GM12878 (cell line): ENCODE measurements at regions not wholly inside any gene's neighbourhood (a gene's known extent, or its start where the extent isn't known, plus 50 kb on each side); places are given as distances from the start of the nearest gene placed in this dataset.

Experiments
- ATAC-seq: fragments of 200-7000 bp; cut with Tn5 transposase; 3 replicates; pipeline ENCODE4 v1.9.1; 2020; ENCODE audit warnings: mild to moderate bottlenecking, moderate library complexity
- BruUV-seq: library from RNA; stranded (reverse); fragments of 400-500 nt; replicated peaks from 2 replicates; lab custom pipeline; 2021; lab: Mats Ljungman, UMichigan
- CTCF ChIA-PET: fragments of 300-600 bp; sonication (Branson Sonifier 250); formaldehyde crosslinking; extraction: SDS; loops from one replicate; lab custom pipeline; 2021; ENCODE audit warnings: inconsistent platforms; lab: Yijun Ruan, JAX
- POLR2A ChIA-PET: fragments of 350-600 bp; formaldehyde crosslinking; extraction: SDS; loops from one replicate; lab custom pipeline; 2021; ENCODE audit warnings: inconsistent platforms; lab: Charles Lee
- RAD21 ChIA-PET: fragments of 300-600 bp; sonication (Branson Sonifier 250); formaldehyde crosslinking; loops from one replicate; lab custom pipeline; 2023; ENCODE audit warnings: antibody characterized with exemption; ENCODE audit not compliant: unreplicated experiment; lab: Charles Lee
- SMC1A ChIA-PET: fragments of 300-600 bp; sonication (Branson Sonifier 250); formaldehyde crosslinking; loops from one replicate; lab custom pipeline; 2023; ENCODE audit not compliant: unreplicated experiment, uncharacterized antibody; lab: Charles Lee
- DNase-seq: peaks from one replicate; pipeline ENCODE4 v3.0.0-alpha.2; 2011; ENCODE audit warnings: low read depth, low spot score
- FAIRE-seq: peaks from 3 replicates; lab custom pipeline; 2011; peaks lifted over from hg19 to GRCh38; lab: Jason Lieb, UNC
- H2AFZ ChIP-seq: 2 replicates; pipeline ENCODE4 v1.6.0; 2011; ENCODE audit warnings: low read depth, low read length, control low read depth; ENCODE audit not compliant: control insufficient read depth
- H3K27ac ChIP-seq: 2 replicates; pipeline ENCODE4 v1.5.1; 2011; ENCODE audit warnings: control low read depth; ENCODE audit not compliant: control insufficient read depth, insufficient read depth
- H3K27me3 ChIP-seq, 2 experiments: replicated peaks in 1 of 2; 2 replicates each; pipeline versions ENCODE4 v1.6.0 to v1.6.1; 2011; ENCODE audit warnings: low read length in 1 of 2; ENCODE audit not compliant: control insufficient read depth in 2 of 2, insufficient read depth in 2 of 2
- H3K36me3 ChIP-seq, 2 experiments: 2 replicates each; pipeline ENCODE4 v1.5.1; 2011; ENCODE audit warnings: low read length in 1 of 2; ENCODE audit not compliant: control insufficient read depth in 2 of 2, insufficient read depth in 2 of 2
- H3K4me1 ChIP-seq: 2 replicates; pipeline ENCODE4 v1.6.1; 2011; ENCODE audit warnings: mild to moderate bottlenecking, low read length, moderate library complexity, mixed read lengths; ENCODE audit not compliant: control insufficient read depth, insufficient read depth
- H3K4me2 ChIP-seq: 2 replicates; pipeline ENCODE4 v1.6.0; 2011; ENCODE audit warnings: control low read depth; ENCODE audit not compliant: control insufficient read depth, insufficient read depth
- H3K4me3 ChIP-seq: fragments of 200-600 bp; sonication (generic); 2 replicates; pipeline ENCODE4 v1.5.1; 2016
- H3K79me2 ChIP-seq: 2 replicates; pipeline ENCODE4 v1.6.0; 2011; ENCODE audit warnings: low read length; ENCODE audit not compliant: control insufficient read depth, insufficient read depth
- H3K9ac ChIP-seq: 2 replicates; pipeline ENCODE4 v1.8.0; 2011; ENCODE audit warnings: low read length, control low read depth, mixed read lengths; ENCODE audit not compliant: control insufficient read depth, insufficient read depth
- H3K9me3 ChIP-seq: replicated peaks from 3 replicates; pipeline ENCODE4 v1.5.1; 2011; ENCODE audit warnings: mild to moderate bottlenecking, low read length; ENCODE audit not compliant: control insufficient read depth, insufficient read depth
- H4K20me1 ChIP-seq: 2 replicates; pipeline ENCODE4 v1.6.0; 2011; ENCODE audit not compliant: control insufficient read depth, insufficient read depth
- ATF7 ChIP-seq: fragments of 450-650 bp; IDR thresholded peaks from 2 replicates; pipeline ENCODE4 v1.6.1; 2016; ENCODE audit warnings: low read depth, mild to moderate bottlenecking
- CHD2 ChIP-seq: IDR thresholded peaks from 2 replicates; pipeline ENCODE4 v1.6.1; 2011; ENCODE audit warnings: low read depth, low read length, improper control_type of control experiment, borderline replicate concordance
- CREB1 ChIP-seq: IDR thresholded peaks from 2 replicates; pipeline ENCODE4 v1.6.1; 2012; ENCODE audit warnings: low read depth, mild to moderate bottlenecking, inconsistent platforms
- ELK1 ChIP-seq: IDR thresholded peaks from 2 replicates; pipeline ENCODE4 v1.6.1; 2012; ENCODE audit warnings: low read depth, low read length, improper control_type of control experiment
- EP300 ChIP-seq, 2 experiments: fragments of 150-350 bp in 1 of 2; IDR thresholded peaks; 2 replicates each; pipeline ENCODE4 v1.6.1; 2011 to 2012; ENCODE audit warnings: low read depth in 2 of 2, low read length in 2 of 2, borderline replicate concordance in 1 of 2, improper control_type of control experiment in 1 of 2, inconsistent platforms in 1 of 2; ENCODE audit not compliant: control insufficient read depth in 1 of 2
- NFIC ChIP-seq: IDR thresholded peaks from 2 replicates; pipeline ENCODE4 v1.6.1; 2012; ENCODE audit warnings: low read depth, mild to moderate bottlenecking, inconsistent platforms, low read length, moderate library complexity
- NRF1 ChIP-seq: conservative IDR thresholded peaks from 2 replicates; pipeline ENCODE4 v1.6.1; 2011; ENCODE audit warnings: mild to moderate bottlenecking, low read depth, low read length, improper control_type of control experiment
- PKNOX1 ChIP-seq: fragments of 450-650 bp; IDR thresholded peaks from 2 replicates; pipeline ENCODE4 v1.6.1; 2016; ENCODE audit warnings: mild to moderate bottlenecking
- PML ChIP-seq: IDR thresholded peaks from 2 replicates; pipeline ENCODE4 v1.6.1; 2012; ENCODE audit warnings: low read length, inconsistent platforms
- SIX5 ChIP-seq: IDR thresholded peaks from 2 replicates; pipeline ENCODE4 v1.6.1; 2011; ENCODE audit warnings: mild to moderate bottlenecking, low read depth, low read length, moderate library complexity; ENCODE audit not compliant: severe bottlenecking
- SKIL ChIP-seq: fragments of 450-650 bp; IDR thresholded peaks from 2 replicates; pipeline ENCODE4 v1.6.1; 2017; ENCODE audit warnings: mild to moderate bottlenecking, low read depth, inconsistent platforms; ENCODE audit not compliant: poor library complexity, severe bottlenecking
- SUPT20H ChIP-seq: IDR thresholded peaks from 2 replicates; pipeline ENCODE4 v1.6.1; 2011; ENCODE audit warnings: low read depth, mild to moderate bottlenecking, low read length, moderate library complexity, borderline replicate concordance; ENCODE audit not compliant: control insufficient read depth
- WRNIP1 ChIP-seq: IDR thresholded peaks from 2 replicates; pipeline ENCODE4 v1.6.1; 2011; ENCODE audit warnings: low read depth, low read length, improper control_type of control experiment, borderline replicate concordance
- YBX1 ChIP-seq: fragments of 450-650 bp; IDR thresholded peaks from 2 replicates; pipeline ENCODE4 v1.6.1; 2016; ENCODE audit warnings: antibody characterized with exemption
- WGBS: methylation state at CpG from one replicate; pipeline ENCODE4 v1.1.6; 2016; ENCODE audit warnings: low lambda C conversion rate; ENCODE audit not compliant: insufficient replicate concordance, insufficient coverage; ENCODE audit errors: missing lambda C conversion rate; 5-methylcytosine and 5-hydroxymethylcytosine counted together
- in situ Hi-C: fragments of 300-500 bp; cut with MboI; formaldehyde crosslinking; loops from 9 replicates; pipeline ENCODE4 v1.14.3; 2018; ENCODE audit warnings: mixed read lengths
- intact Hi-C: fragments of 100-400 bp; cut with micrococcal nuclease; formaldehyde crosslinking; loops from one replicate; pipeline ENCODE4 v1.14.2; 2022; ENCODE audit not compliant: unreplicated experiment

- ChIA-PET POLR2A (no interaction called here), CTCF (no interaction called here), SMC1A (no interaction called here)
- Histone ChIP-seq H3K4me3 (no peak overlapping the region), H4K20me1 (no peaks in the 10 kb centered on the region), H2AFZ (no peak overlapping the region), H3K4me2 (no peak overlapping the region), H3K36me3 (no peaks in the 10 kb centered on the region), H3K9me3 (no peaks in the 10 kb centered on the region; the same call in 2 of the 3 replicates), H3K27ac (no peak overlapping the region), H3K79me2 (no peaks in the 10 kb centered on the region)
- BruUV-seq, result no TSS peak
- intact Hi-C loops, result no loop called here
- FAIRE-seq (no peak), ATAC-seq (no peak)
- in situ Hi-C loops, result no loop called here
- TF ChIP-seq CREB1 (no peak), EP300 (IDR thresholded peaks at IDR 0.05; ENCODE audit: borderline replicate concordance in 1 of 2, control insufficient read depth in 1 of 2, low read depth in 2 of 2, low read length in 2 of 2) (no peak), ATF7 (no peak), NFIC (no peak), PML (no peak), SUPT20H (no peak)
- TF ChIP-seq, all 136 proteins: peak for 0
- no peak for DNase-seq
- H3K9ac ChIP-seq, result no peak overlapping the region
- no peaks in the 10 kb centered on the region; a peak in 2 of 4 replicates for H3K27me3 ChIP-seq
- H3K4me1 ChIP-seq, result no peaks in the 10 kb centered on the region
- RAD21 ChIA-PET, result no interaction called here
- 20% methylated on average over 7 of the region's 7 CpGs for WGBS
Measured at GRCh38 chr10:78332012-78332411, 298.3 kb downstream of the RPS24 start.

GRCh38 chr10:78332657-78333056 lies 299.0 kb downstream of the RPS24 start:
- no peak for FAIRE-seq
- H3K4me1 ChIP-seq, result no peaks in the 10 kb centered on the region
- no peak for TF ChIP-seq PKNOX1
- no peak for TF ChIP-seq NRF1
- TF ChIP-seq YBX1, result no peak
- no peak for TF ChIP-seq ELK1
- no peak for TF ChIP-seq SKIL
- no peak for TF ChIP-seq WRNIP1
- TF ChIP-seq SIX5, result no peak
- no peak for TF ChIP-seq CHD2

More at GRCh38 chr10:78332657-78333056, 299.0 kb downstream of the RPS24 start:
- H4K20me1 ChIP-seq, result no peaks in the 10 kb centered on the region
- BruUV-seq, result no TSS peak
- RAD21 ChIA-PET, result no interaction called here
- no peak overlapping the region for H2AFZ ChIP-seq
- no peak overlapping the region for H3K4me3 ChIP-seq
- H3K27ac ChIP-seq, result no peak overlapping the region
- no peaks in the 10 kb centered on the region; the same call in 2 of the 3 replicates for H3K9me3 ChIP-seq
- no peak overlapping the region for H3K4me2 ChIP-seq
- intact Hi-C loops, result no loop called here
- H3K27me3 ChIP-seq, result no peaks in the 10 kb centered on the region; a peak in 2 of 4 replicates
- CTCF ChIA-PET, result no interaction called here
- no peak overlapping the region for H3K9ac ChIP-seq
- DNase-seq, result no peak
- ATAC-seq, result no peak
- no peaks in the 10 kb centered on the region for H3K36me3 ChIP-seq
- H3K79me2 ChIP-seq, result no peaks in the 10 kb centered on the region
- SMC1A ChIA-PET, result interaction anchor here (0.5 kb wide), 1 partner anchor 373 kb away, joined by 3 read pairs; no protein-coding TSS in a partner anchor
- POLR2A ChIA-PET, result no interaction called here
- in situ Hi-C loops, result no loop called here
